ENCODE measurements at regions not wholly inside any gene's neighbourhood (a gene's known extent, or its start where the extent isn't known, plus 50 kb on each side); places are given as distances from the start of the nearest gene placed in this dataset.
A peak's percentile ranks its signal among the peaks of the same experiment; 100 is the strongest.
"Not testable (repeated sequence)": the region's sequence is repeated elsewhere in the genome, so short reads cannot be mapped to it uniquely, and the experiment has no call there.

GRCh38 chr1:88579598-88579997 is 104.5 kb upstream of the PKN2 start:
- Histone ChIP-seq H3K27me3 (no peaks in the 10 kb centered on the region), H3K9me3 (no peaks in the 10 kb centered on the region), H3K27ac (no peak overlapping the region), H3K4me3 (no peak overlapping the region), H3K4me1 (no peaks in the 10 kb centered on the region), H3K36me3 (no peaks in the 10 kb centered on the region)
- TF ChIP-seq EP300 (IDR thresholded peaks at IDR 0.05) (no peak), POLR2A (IDR thresholded peaks at IDR 0.05) (no peak), CTCF (IDR thresholded peaks at IDR 0.05) (no peak), POLR2AphosphoS5 (IDR thresholded peaks at IDR 0.05) (no peak)
- no peak for DNase-seq (ENCODE audit: low spot score in 2 of 2)
- WGBS, result 73% methylated on average over 3 of the region's 3 CpGs

- no peak for DNase-seq (ENCODE audit: low spot score in 2 of 2)
- H3K36me3 ChIP-seq, result no peaks in the 10 kb centered on the region
- no peaks in the 10 kb centered on the region for H3K9me3 ChIP-seq
- WGBS, result 81% methylated on average over 2 of the region's 2 CpGs
- no peak for TF ChIP-seq POLR2AphosphoS5 (IDR thresholded peaks at IDR 0.05)
- TF ChIP-seq POLR2A (IDR thresholded peaks at IDR 0.05), result no peak
- TF ChIP-seq CTCF (IDR thresholded peaks at IDR 0.05), result no peak
- TF ChIP-seq EP300 (IDR thresholded peaks at IDR 0.05), result no peak
- H3K4me1 ChIP-seq, result no peaks in the 10 kb centered on the region
- H3K4me3 ChIP-seq, result no peak overlapping the region
- H3K27ac ChIP-seq, result no peak overlapping the region
- no peaks in the 10 kb centered on the region for H3K27me3 ChIP-seq
These were observed 102.4 kb upstream of the PKN2 start for GRCh38 chr1:88581703-88582102.

GRCh38 chr1:88593358-88593757 is 90.7 kb upstream of the PKN2 start:
- no peak overlapping the region for H3K4me3 ChIP-seq

GRCh38 chr1:88595355-88596002 is 88.6 kb upstream of the PKN2 start:
- Histone ChIP-seq H3K9me3 (peaks cover 5% of the 10 kb centered on the region), H3K27me3 (no peaks in the 10 kb centered on the region), H3K36me3 (no peaks in the 10 kb centered on the region), H3K27ac (no peak overlapping the region), H3K4me3 (no peak overlapping the region), H3K4me1 (no peaks in the 10 kb centered on the region)
- no peak for DNase-seq (ENCODE audit: low spot score in 2 of 2)
- TF ChIP-seq POLR2AphosphoS5 (IDR thresholded peaks at IDR 0.05), result no peak
- 48% methylated on average over 4 of the region's 4 CpGs for WGBS

More at GRCh38 chr1:88593358-88593757, 90.7 kb upstream of the PKN2 start:
- H3K9me3 ChIP-seq, result peaks cover 10% of the 10 kb centered on the region
- H3K4me1 ChIP-seq, result no peaks in the 10 kb centered on the region
- TF ChIP-seq POLR2AphosphoS5 (IDR thresholded peaks at IDR 0.05) (no peak), POLR2A (IDR thresholded peaks at IDR 0.05) (no peak), EP300 (IDR thresholded peaks at IDR 0.05) (no peak), CTCF (IDR thresholded peaks at IDR 0.05) (no peak)
- no peak for DNase-seq (ENCODE audit: low spot score in 2 of 2)
- H3K27me3 ChIP-seq, result no peaks in the 10 kb centered on the region
- H3K27ac ChIP-seq, result no peak overlapping the region
- H3K36me3 ChIP-seq, result no peaks in the 10 kb centered on the region

GRCh38 chr1:88597973-88598372 is 86.1 kb upstream of the PKN2 start:
- not testable (repeated sequence) for H3K36me3 ChIP-seq; DNase-seq (ENCODE audit: low spot score in 2 of 2); H3K4me3 ChIP-seq; H3K4me1 ChIP-seq; H3K27ac ChIP-seq; H3K27me3 ChIP-seq; H3K9me3 ChIP-seq
- 42% methylated on average over 1 of the region's 1 CpG for WGBS

GRCh38 chr1:88608139-88608943 is 75.7 kb upstream of the PKN2 start:
- no peak for TF ChIP-seq POLR2AphosphoS5 (IDR thresholded peaks at IDR 0.05)
- TF ChIP-seq POLR2A (IDR thresholded peaks at IDR 0.05), result no peak
- TF ChIP-seq CTCF (IDR thresholded peaks at IDR 0.05), result peak in 1 of 2 donors; percentile 34
- no peaks in the 10 kb centered on the region for H3K9me3 ChIP-seq
- no peak overlapping the region for H3K27ac ChIP-seq
- no peaks in the 10 kb centered on the region for H3K36me3 ChIP-seq
- DNase-seq (ENCODE audit: low spot score in 2 of 2), result no peak
- H3K27me3 ChIP-seq, result no peaks in the 10 kb centered on the region
- no peak overlapping the region for H3K4me3 ChIP-seq
- WGBS, result 62% methylated on average over 11 of the region's 11 CpGs
- no peaks in the 10 kb centered on the region for H3K4me1 ChIP-seq

Measured in suprapubic skin (tissue), 4 donors.